H1 (cell line): ENCODE measurements at regions not wholly inside any gene's neighbourhood (a gene's known extent, or its start where the extent isn't known, plus 50 kb on each side); places are given as distances from the start of the nearest gene placed in this dataset.

Experiments used
- GTF2F1 ChIP-seq: IDR thresholded peaks from 2 replicates; pipeline ENCODE4 v1.6.1; 2012; ENCODE audit warnings: low read depth, low read length, improper control_type of control experiment, borderline replicate concordance
- KDM4A ChIP-seq: IDR thresholded peaks from one replicate; pipeline ENCODE4 v1.7.1; 2012; ENCODE audit warnings: low read depth, mild to moderate bottlenecking, moderate library complexity, low read length, inconsistent platforms; ENCODE audit not compliant: severe bottlenecking
- RAD21 ChIP-seq, 2 experiments: IDR thresholded peaks in 1 of 2; conservative IDR thresholded peaks in 1 of 2; 2 replicates each; pipeline ENCODE4 v1.6.1; 2011; ENCODE audit warnings: low read depth in 2 of 2, low read length in 2 of 2, improper control_type of control experiment in 1 of 2, inconsistent platforms in 1 of 2, mild to moderate bottlenecking in 1 of 2, moderate library complexity in 1 of 2
- SIRT6 ChIP-seq: IDR thresholded peaks from one replicate; pipeline ENCODE4 v1.7.1; 2012; ENCODE audit warnings: low read length, inconsistent platforms

- TF ChIP-seq KDM4A (no peak), SIRT6 (no peak), GTF2F1 (no peak), RAD21 (IDR thresholded peaks at IDR 0.05 in 1 of 2, conservative IDR thresholded peaks at IDR 0.05 in 1 of 2; ENCODE audit: low read depth in 2 of 2, low read length in 2 of 2) (no peak)
These were observed 162.1 kb upstream of the SOX5 start (continued) for GRCh38 chr12:24111616-24112015.
